ENCODE measurements at regions not wholly inside any gene's neighbourhood (a gene's known extent, or its start where the extent isn't known, plus 50 kb on each side); places are given as distances from the start of the nearest gene placed in this dataset.
"Not testable (repeated sequence)": the region's sequence is repeated elsewhere in the genome, so short reads cannot be mapped to it uniquely, and the experiment has no call there.

DNA sequence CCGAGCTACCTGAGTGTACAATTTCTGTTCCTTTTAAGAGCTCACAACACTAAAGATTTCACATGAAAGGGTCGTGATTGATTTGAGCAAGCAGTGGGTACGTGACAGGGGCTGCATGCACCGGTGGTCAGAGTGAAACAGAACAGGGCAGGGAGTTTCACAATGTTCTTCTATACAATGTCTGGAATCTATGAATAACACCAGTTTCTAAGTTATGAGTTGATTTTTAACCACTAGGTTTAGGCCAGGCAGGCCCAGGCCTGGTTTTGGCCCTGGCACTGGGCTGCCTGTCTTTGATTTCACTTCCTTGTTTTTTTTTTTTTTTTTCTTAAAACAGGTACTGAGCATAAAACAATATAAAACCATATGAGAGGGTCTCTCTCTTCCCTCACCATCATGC lies 642.2 kb downstream of the DOK5 start:
- TF ChIP-seq, protein P1, sequence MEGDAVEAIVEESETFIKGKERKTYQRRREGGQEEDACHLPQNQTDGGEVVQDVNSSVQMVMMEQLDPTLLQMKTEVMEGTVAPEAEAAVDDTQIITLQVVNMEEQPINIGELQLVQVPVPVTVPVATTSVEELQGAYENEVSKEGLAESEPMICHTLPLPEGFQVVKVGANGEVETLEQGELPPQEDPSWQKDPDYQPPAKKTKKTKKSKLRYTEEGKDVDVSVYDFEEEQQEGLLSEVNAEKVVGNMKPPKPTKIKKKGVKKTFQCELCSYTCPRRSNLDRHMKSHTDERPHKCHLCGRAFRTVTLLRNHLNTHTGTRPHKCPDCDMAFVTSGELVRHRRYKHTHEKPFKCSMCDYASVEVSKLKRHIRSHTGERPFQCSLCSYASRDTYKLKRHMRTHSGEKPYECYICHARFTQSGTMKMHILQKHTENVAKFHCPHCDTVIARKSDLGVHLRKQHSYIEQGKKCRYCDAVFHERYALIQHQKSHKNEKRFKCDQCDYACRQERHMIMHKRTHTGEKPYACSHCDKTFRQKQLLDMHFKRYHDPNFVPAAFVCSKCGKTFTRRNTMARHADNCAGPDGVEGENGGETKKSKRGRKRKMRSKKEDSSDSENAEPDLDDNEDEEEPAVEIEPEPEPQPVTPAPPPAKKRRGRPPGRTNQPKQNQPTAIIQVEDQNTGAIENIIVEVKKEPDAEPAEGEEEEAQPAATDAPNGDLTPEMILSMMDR (conservative IDR thresholded peaks at IDR 0.05) = not testable (repeated sequence)
- TF ChIP-seq EZH2 (IDR thresholded peaks at IDR 0.05; ENCODE audit: low read depth) = not testable (repeated sequence)

Measured in PC-9 (cell line).